NCI-H1417 (cell line): ENCODE measurements at regions not wholly inside any gene's neighbourhood (a gene's known extent, or its start where the extent isn't known, plus 50 kb on each side); places are given as distances from the start of the nearest gene placed in this dataset.
A peak's percentile ranks its signal among the peaks of the same experiment; 100 is the strongest.
"Not testable (repeated sequence)": the region's sequence is repeated elsewhere in the genome, so short reads cannot be mapped to it uniquely, and the experiment has no call there.

Source experiments
- DNase-seq, 3 experiments: peaks; one replicate each; lab custom pipeline; 2025; lab: John Stamatoyannopoulos, UW

GRCh38 chr5:126133424-126133823, 289.8 kb upstream of the GRAMD2B start:
- DNase-seq, result no peak

GRCh38 chr5:126137891-126138280, 285.3 kb upstream of the GRAMD2B start:
- no peak for DNase-seq

- DNase-seq, result peak; percentile 6 to 65 (median 45)
Observed at GRCh38 chr5:126138281-126138931, 284.8 kb upstream of the GRAMD2B start.

- no peak for DNase-seq
Observed at GRCh38 chr5:126139086-126139485, 284.1 kb upstream of the GRAMD2B start.

GRCh38 chr5:126139773-126140172, 283.4 kb upstream of the GRAMD2B start:
- DNase-seq, result peak in 2 of 3 experiments; percentile 7 to 79

GRCh38 chr5:126143622-126144021, 279.6 kb upstream of the GRAMD2B start:
- DNase-seq, result no peak

GRCh38 chr5:126150319-126150718, 272.9 kb upstream of the GRAMD2B start:
- DNase-seq, result not testable (repeated sequence)

GRCh38 chr5:126155298-126155697, 267.9 kb upstream of the GRAMD2B start:
- DNase-seq, result not testable (repeated sequence)

GRCh38 chr5:126166368-126166767, 256.8 kb upstream of the GRAMD2B start:
- DNase-seq, result no peak

GRCh38 chr5:126168785-126169184, 254.4 kb upstream of the GRAMD2B start:
- DNase-seq, result no peak

GRCh38 chr5:126171916-126172315, 251.3 kb upstream of the GRAMD2B start:
- no peak for DNase-seq

GRCh38 chr5:126172812-126173211, 250.4 kb upstream of the GRAMD2B start:
- DNase-seq, result no peak

- DNase-seq, result no peak
Observed at GRCh38 chr5:126178521-126178920, 244.7 kb upstream of the GRAMD2B start.

- DNase-seq, result no peak
Observed at GRCh38 chr5:126182971-126183695, 240.1 kb upstream of the GRAMD2B start.

GRCh38 chr5:126184474-126184873, 238.7 kb upstream of the GRAMD2B start:
- no peak for DNase-seq

GRCh38 chr5:126186210-126186609, 237.0 kb upstream of the GRAMD2B start:
- DNase-seq, result no peak

- no peak for DNase-seq
Observed at GRCh38 chr5:126188804-126189203, 234.4 kb upstream of the GRAMD2B start.

- DNase-seq, result no peak
Observed at GRCh38 chr5:126189231-126189630, 234.0 kb upstream of the GRAMD2B start.

- DNase-seq, result peak in 1 of 3 experiments; percentile 45
Observed at GRCh38 chr5:126189862-126190261, 233.3 kb upstream of the GRAMD2B start.

GRCh38 chr5:126192226-126192625, 231.0 kb upstream of the GRAMD2B start:
- DNase-seq, result no peak

GRCh38 chr5:126195410-126196100, 227.7 kb upstream of the GRAMD2B start:
- no peak for DNase-seq

GRCh38 chr5:126198531-126198930, 224.7 kb upstream of the GRAMD2B start:
- peak; percentile 33 to 93 (median 64) for DNase-seq

- DNase-seq, result peak in 1 of 3 experiments; percentile 24
Observed at GRCh38 chr5:126199467-126199866, 223.7 kb upstream of the GRAMD2B start.
